WERI-Rb-1 (cell line): ENCODE measurements at regions not wholly inside any gene's neighbourhood (a gene's known extent, or its start where the extent isn't known, plus 50 kb on each side); places are given as distances from the start of the nearest gene placed in this dataset.
"Not testable (repeated sequence)": the region's sequence is repeated elsewhere in the genome, so short reads cannot be mapped to it uniquely, and the experiment has no call there.

Source experiments
- DNase-seq: peaks from one replicate; pipeline ENCODE4 v3.0.0-alpha.2; 2020
- H3K27ac ChIP-seq: fragments of 250-450 bp; sonication (Bioruptor Pico); 2 replicates; pipeline ENCODE4 v1.5.1; 2020; ENCODE audit warnings: mild to moderate bottlenecking, moderate library complexity
- H3K27me3 ChIP-seq: fragments of 250-450 bp; sonication (Bioruptor Pico); 2 replicates; pipeline ENCODE4 v1.5.1; 2021; ENCODE audit warnings: mild to moderate bottlenecking, low read depth, moderate library complexity; ENCODE audit not compliant: insufficient read depth, severe bottlenecking
- H3K36me3 ChIP-seq: fragments of 250-450 bp; sonication (Bioruptor Pico); 2 replicates; pipeline ENCODE4 v1.5.1; 2020; ENCODE audit warnings: mild to moderate bottlenecking, moderate library complexity
- H3K4me3 ChIP-seq: 2 replicates; pipeline ENCODE4 v1.5.1; 2011; ENCODE audit warnings: low read depth, mild to moderate bottlenecking, control low read depth, low read length
- H3K9me3 ChIP-seq: fragments of 250-450 bp; sonication (Bioruptor Pico); 2 replicates; pipeline ENCODE4 v1.5.1; 2021; ENCODE audit warnings: mild to moderate bottlenecking, moderate library complexity; ENCODE audit not compliant: severe bottlenecking
- CTCF ChIP-seq: IDR thresholded peaks from 2 replicates; pipeline ENCODE4 v1.5.1; 2011; ENCODE audit warnings: low read depth, mild to moderate bottlenecking, control low read depth, inconsistent platforms, low read length

- Histone ChIP-seq H3K9me3 (no peaks in the 10 kb centered on the region), H3K27ac (no peak overlapping the region), H3K27me3 (no peaks in the 10 kb centered on the region), H3K4me3 (no peak overlapping the region), H3K36me3 (no peaks in the 10 kb centered on the region)
- TF ChIP-seq CTCF: no peak
- no peak for DNase-seq
Observed at GRCh38 chr12:27861428-27862167, 81.6 kb upstream of the MANSC4 start.

- H3K27me3 ChIP-seq: no peaks in the 10 kb centered on the region
- no peaks in the 10 kb centered on the region for H3K9me3 ChIP-seq
- no peaks in the 10 kb centered on the region for H3K36me3 ChIP-seq
- H3K27ac ChIP-seq: no peak overlapping the region
- H3K4me3 ChIP-seq: no peak overlapping the region
- no peak for TF ChIP-seq CTCF
- no peak for DNase-seq
Observed at GRCh38 chr12:27859648-27860047, 79.6 kb upstream of the MANSC4 start.

GRCh38 chr12:27857006-27857405 is 77.0 kb upstream of the MANSC4 start:
- H3K27me3 ChIP-seq, H3K4me3 ChIP-seq, DNase-seq, H3K27ac ChIP-seq, H3K36me3 ChIP-seq, H3K9me3 ChIP-seq: not testable (repeated sequence)

GRCh38 chr12:27852742-27853141 is 72.7 kb upstream of the MANSC4 start:
- no peak for DNase-seq
- Histone ChIP-seq H3K36me3 (no peaks in the 10 kb centered on the region), H3K27me3 (no peaks in the 10 kb centered on the region), H3K9me3 (no peaks in the 10 kb centered on the region), H3K27ac (no peak overlapping the region), H3K4me3 (no peak overlapping the region)
- no peak for TF ChIP-seq CTCF
